Right lobe of liver (tissue), 6 donors: ENCODE measurements at regions not wholly inside any gene's neighbourhood (a gene's known extent, or its start where the extent isn't known, plus 50 kb on each side); places are given as distances from the start of the nearest gene placed in this dataset.

Source experiments
- ATAC-seq, 4 donors: fragments of 200-7000 bp; cut with Tn5 transposase; one replicate each; pipeline ENCODE4 v1.9.1; 2020; ENCODE audit warnings: mild to moderate bottlenecking in 4 of 4, moderate library complexity in 4 of 4
- DNase-seq, 3 donors: peaks; one replicate each; pipeline ENCODE4 v3.0.0-alpha.2; 2020
- H3K27ac ChIP-seq, 3 donors: fragments of 200-600 bp; one replicate each; pipeline ENCODE4 v1.8.0; 2022
- H3K27me3 ChIP-seq, 2 donors: fragments of 200-600 bp; one replicate each; pipeline ENCODE4 v1.8.0; 2022
- H3K36me3 ChIP-seq, 4 donors: fragments of 200-600 bp; sonication (generic) in 1 of 4; one replicate each; pipeline versions ENCODE4 v1.5.1 to v1.8.0; 2017 to 2022; ENCODE audit warnings: control low read depth in 1 of 4
- H3K4me1 ChIP-seq, 4 donors: fragments of 200-600 bp; sonication (generic) in 1 of 4; one replicate each; pipeline versions ENCODE4 v1.5.1 to v1.8.0; 2017 to 2022; ENCODE audit warnings: control low read depth in 1 of 4
- H3K4me3 ChIP-seq, 3 donors: fragments of 200-600 bp; one replicate each; pipeline ENCODE4 v1.8.0; 2022
- H3K9me3 ChIP-seq, 4 donors: fragments of 200-600 bp; sonication (generic) in 1 of 4; one replicate each; pipeline versions ENCODE4 v1.5.1 to v1.8.0; 2017 to 2022; ENCODE audit warnings: control low read depth in 1 of 4
- POLR2A ChIP-seq: fragments of 450-650 bp; IDR thresholded peaks from one replicate; pipeline ENCODE4 v1.6.1; 2017; ENCODE audit warnings: antibody characterized with exemption, mild to moderate bottlenecking
- WGBS: methylation state at CpG from one replicate; pipeline ENCODE4 v1.1.6; 2018; ENCODE audit warnings: low coverage, low lambda C conversion rate; ENCODE audit not compliant: insufficient coverage; ENCODE audit errors: missing lambda C conversion rate; 5-methylcytosine and 5-hydroxymethylcytosine counted together
- intact Hi-C, 2 donors: fragments of 100-400 bp; cut with DNase I; formaldehyde crosslinking; loops; one replicate each; pipeline versions ENCODE4 v1.11.2 to v1.14.1; 2022
- TF ChIP-seq, protein P1 (sequence below), 4 donors: fragments of 200-600 bp in 3 of 4; fragments of 450-650 bp in 1 of 4; IDR thresholded peaks; one replicate each; pipeline versions ENCODE4 v1.5.1 to v1.8.0; 2016 to 2022; ENCODE audit warnings: antibody characterized with exemption in 4 of 4, mild to moderate bottlenecking in 2 of 4
- donor health status: DM: no; HTN: yes; CAD: no.
- donor health status: DM: no; HTN: no; CAD: no.
- donor health status: DM: no; HTN: no; CAD: no.
- donor health status: DM: no; HTN: yes; CAD: no.
- donor health status: DM: no; HTN: yes; CAD: no.

DNA sequence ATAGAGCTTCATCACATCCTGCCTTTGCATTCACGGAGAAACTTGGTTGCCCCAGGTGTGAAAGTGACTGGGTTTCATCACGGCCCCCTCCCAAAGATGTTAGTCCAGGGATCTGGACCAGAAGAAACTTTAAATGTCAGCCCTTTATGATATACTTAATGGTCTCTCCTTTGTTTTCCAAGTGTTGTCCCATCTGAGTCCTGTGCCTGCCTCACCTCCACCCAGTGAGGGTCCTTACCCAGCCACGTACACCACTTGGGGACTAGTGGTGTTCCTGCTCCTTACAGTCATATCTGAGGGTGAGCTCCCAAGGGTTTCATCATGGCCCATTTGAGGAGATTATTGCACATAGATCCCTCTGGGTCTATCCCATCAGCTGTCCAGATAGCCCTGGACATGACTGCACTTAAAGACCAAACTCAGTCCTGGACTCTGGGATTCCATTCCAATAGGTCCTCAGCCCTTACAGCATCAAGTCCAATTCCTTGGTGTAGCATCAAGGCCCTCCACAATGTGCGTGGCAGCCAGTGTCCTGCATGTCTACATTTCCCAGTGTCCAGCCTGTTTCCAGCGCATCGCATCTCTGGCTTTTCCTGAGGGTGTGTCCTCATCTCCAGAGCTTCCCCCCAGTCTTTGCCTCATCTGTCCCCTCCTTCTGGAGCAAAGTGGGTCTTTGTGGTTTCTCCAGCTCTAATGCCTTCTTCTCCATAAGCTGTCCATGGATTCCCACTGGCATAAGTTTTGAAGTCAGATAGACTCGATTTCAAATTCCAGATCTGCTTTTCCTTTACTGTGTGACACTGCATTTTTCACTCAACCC, 351.6 kb downstream of the MYCN start:
- ATAC-seq (no peak), DNase-seq (no peak)
- Histone ChIP-seq H3K4me1 (no peaks in the 10 kb centered on the region), H3K4me3 (no peak overlapping the region), H3K27me3 (no peaks in the 10 kb centered on the region), H3K27ac (no peak overlapping the region), H3K9me3 (no peaks in the 10 kb centered on the region), H3K36me3 (no peaks in the 10 kb centered on the region)
- intact Hi-C loops, result no loop called here
- 74% methylated on average over 3 of the region's 7 CpGs for WGBS
- TF ChIP-seq, protein P1, sequence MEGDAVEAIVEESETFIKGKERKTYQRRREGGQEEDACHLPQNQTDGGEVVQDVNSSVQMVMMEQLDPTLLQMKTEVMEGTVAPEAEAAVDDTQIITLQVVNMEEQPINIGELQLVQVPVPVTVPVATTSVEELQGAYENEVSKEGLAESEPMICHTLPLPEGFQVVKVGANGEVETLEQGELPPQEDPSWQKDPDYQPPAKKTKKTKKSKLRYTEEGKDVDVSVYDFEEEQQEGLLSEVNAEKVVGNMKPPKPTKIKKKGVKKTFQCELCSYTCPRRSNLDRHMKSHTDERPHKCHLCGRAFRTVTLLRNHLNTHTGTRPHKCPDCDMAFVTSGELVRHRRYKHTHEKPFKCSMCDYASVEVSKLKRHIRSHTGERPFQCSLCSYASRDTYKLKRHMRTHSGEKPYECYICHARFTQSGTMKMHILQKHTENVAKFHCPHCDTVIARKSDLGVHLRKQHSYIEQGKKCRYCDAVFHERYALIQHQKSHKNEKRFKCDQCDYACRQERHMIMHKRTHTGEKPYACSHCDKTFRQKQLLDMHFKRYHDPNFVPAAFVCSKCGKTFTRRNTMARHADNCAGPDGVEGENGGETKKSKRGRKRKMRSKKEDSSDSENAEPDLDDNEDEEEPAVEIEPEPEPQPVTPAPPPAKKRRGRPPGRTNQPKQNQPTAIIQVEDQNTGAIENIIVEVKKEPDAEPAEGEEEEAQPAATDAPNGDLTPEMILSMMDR (IDR thresholded peaks at IDR 0.05), result no peak
- TF ChIP-seq POLR2A, result no peak

- Histone ChIP-seq H3K27ac (no peak overlapping the region), H3K4me1 (no peaks in the 10 kb centered on the region), H3K36me3 (no peaks in the 10 kb centered on the region), H3K4me3 (no peak overlapping the region), H3K9me3 (no peaks in the 10 kb centered on the region), H3K27me3 (no peaks in the 10 kb centered on the region)
- ATAC-seq, result no peak
- WGBS, result 68% methylated on average over 4 of the region's 4 CpGs
- intact Hi-C loops, result no loop called here
- TF ChIP-seq, protein P1 (IDR thresholded peaks at IDR 0.05), result no peak
- no peak for TF ChIP-seq POLR2A
- DNase-seq, result no peak
Observed at GRCh38 chr2:16291226-16291625, 350.9 kb downstream of the MYCN start.

GRCh38 chr2:16290311-16291020, 350.1 kb downstream of the MYCN start:
- TF ChIP-seq POLR2A, result no peak
- TF ChIP-seq, protein P1 (IDR thresholded peaks at IDR 0.05), result no peak
- ATAC-seq (no peak), DNase-seq (no peak)
- no peaks in the 10 kb centered on the region for H3K9me3 ChIP-seq
- no peaks in the 10 kb centered on the region for H3K27me3 ChIP-seq
- no peaks in the 10 kb centered on the region for H3K36me3 ChIP-seq
- WGBS, result 64% methylated on average over 7 of the region's 8 CpGs
- no peak overlapping the region for H3K27ac ChIP-seq
- no peak overlapping the region for H3K4me3 ChIP-seq
- H3K4me1 ChIP-seq, result no peaks in the 10 kb centered on the region
- intact Hi-C loops, result no loop called here

DNA sequence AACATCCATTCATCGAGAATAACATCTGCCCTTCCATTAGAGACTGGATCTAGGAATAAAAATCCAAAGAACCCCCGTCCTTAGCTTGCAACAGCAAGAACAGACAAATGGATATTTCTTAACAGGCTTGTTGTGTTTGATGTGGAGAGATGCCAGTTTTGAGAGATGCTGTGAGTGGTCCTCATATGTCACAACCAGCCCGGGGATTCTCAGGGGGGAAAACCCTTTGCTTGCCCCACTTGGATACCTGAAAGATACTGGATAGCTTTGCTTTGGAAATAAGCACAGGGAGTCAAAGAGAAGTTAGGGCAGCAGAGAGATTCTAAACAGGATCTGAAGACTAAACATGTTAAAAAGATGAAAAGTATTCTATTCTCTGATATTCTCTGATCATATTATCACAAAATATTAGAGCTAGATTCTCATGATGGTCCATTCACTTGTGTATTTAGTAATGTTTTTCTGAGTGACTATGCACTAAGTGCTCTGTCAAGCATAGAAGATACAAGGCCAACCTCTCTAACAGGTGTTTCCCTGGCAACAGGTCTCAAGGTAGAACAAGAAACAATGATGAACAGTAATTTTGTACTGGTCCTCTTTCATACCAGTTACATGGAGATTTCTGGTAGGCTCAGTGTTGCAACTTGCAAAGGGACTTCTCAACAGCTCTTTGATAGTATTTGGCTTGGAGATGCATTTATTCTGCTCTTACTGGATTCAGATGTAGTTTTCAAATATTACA, 348.2 kb downstream of the MYCN start:
- no peak for TF ChIP-seq POLR2A
- TF ChIP-seq, protein P1 (IDR thresholded peaks at IDR 0.05), result no peak
- Histone ChIP-seq H3K4me3 (no peak overlapping the region), H3K27me3 (no peaks in the 10 kb centered on the region), H3K9me3 (no peaks in the 10 kb centered on the region), H3K27ac (no peak overlapping the region), H3K4me1 (no peaks in the 10 kb centered on the region), H3K36me3 (no peaks in the 10 kb centered on the region)
- DNase-seq (no peak), ATAC-seq (no peak)
- 66% methylated on average over 3 of the region's 3 CpGs for WGBS
- intact Hi-C loops, result no loop called here
